Naive thymus-derived CD4-positive, alpha-beta T cell (primary cell): ENCODE measurements at regions not wholly inside any gene's neighbourhood (a gene's known extent, or its start where the extent isn't known, plus 50 kb on each side); places are given as distances from the start of the nearest gene placed in this dataset.

Experiments
- ATAC-seq: fragments of 150-1000 bp; cut with Tn5 transposase; 2 replicates; pipeline ENCODE4 v1.10.0; 2021; ENCODE audit warnings: mild to moderate bottlenecking, moderate library complexity
- CTCF ChIA-PET: fragments of 350-600 bp; sonication (Branson Sonifier 250); formaldehyde crosslinking; loops from one replicate; lab custom pipeline; 2021; ENCODE audit warnings: antibody characterized with exemption; lab: Charles Lee
- POLR2A ChIA-PET: fragments of 350-600 bp; sonication (Branson Sonifier 250); formaldehyde crosslinking; loops from one replicate; lab custom pipeline; 2021; ENCODE audit warnings: antibody characterized with exemption, inconsistent platforms; lab: Charles Lee
- DNase-seq, 9 donors: peaks; one replicate each; pipeline versions ENCODE4 v3.0.0 to v3.0.0-alpha.2; 2020 to 2022; ENCODE audit warnings: mixed read lengths in 1 of 9
- H3K27ac ChIP-seq: one replicate; pipeline ENCODE4 v1.7.0; 2013; ENCODE audit warnings: mild to moderate bottlenecking, low read depth, low read length, moderate library complexity
- H3K27me3 ChIP-seq, 2 donors: one replicate each; pipeline ENCODE4 v1.7.0; 2013; ENCODE audit warnings: low read length in 2 of 2, mild to moderate bottlenecking in 2 of 2, moderate library complexity in 2 of 2; ENCODE audit not compliant: control insufficient read depth in 2 of 2, insufficient read depth in 2 of 2
- H3K36me3 ChIP-seq, 3 experiments: 1 replicate in 2 of 3; 2 replicates in 1 of 3; pipeline ENCODE4 v1.7.0; 2013; ENCODE audit warnings: low read length in 3 of 3, mild to moderate bottlenecking in 3 of 3, moderate library complexity in 1 of 3; ENCODE audit not compliant: insufficient read depth in 3 of 3, control insufficient read depth in 2 of 3
- H3K4me1 ChIP-seq, 2 donors: one replicate each; pipeline ENCODE4 v1.7.0; 2013; ENCODE audit warnings: low read length in 2 of 2, mild to moderate bottlenecking in 2 of 2, moderate library complexity in 1 of 2; ENCODE audit not compliant: control insufficient read depth in 2 of 2, insufficient read depth in 2 of 2
- H3K4me3 ChIP-seq: 2 replicates; pipeline ENCODE4 v1.7.0; 2013; ENCODE audit warnings: mild to moderate bottlenecking, low read length
- H3K9me3 ChIP-seq, 3 experiments: 1 replicate in 2 of 3; 2 replicates in 1 of 3; pipeline ENCODE4 v1.7.0; 2013; ENCODE audit warnings: low read length in 3 of 3; ENCODE audit not compliant: control insufficient read depth in 2 of 3
- H3K27ac Mint-ChIP-seq, 9 donors: one replicate each; pipeline ENCODE4 v1.8.0; 2020 to 2022; ENCODE audit warnings: mixed read lengths in 9 of 9, mild to moderate bottlenecking in 8 of 9, moderate library complexity in 5 of 9, inconsistent platforms in 2 of 9
- H3K27me3 Mint-ChIP-seq, 5 donors: one replicate each; pipeline ENCODE4 v1.8.0; 2021 to 2022; ENCODE audit warnings: mixed read lengths in 5 of 5, mild to moderate bottlenecking in 1 of 5
- H3K36me3 Mint-ChIP-seq, 5 donors: one replicate each; pipeline ENCODE4 v1.8.0; 2020 to 2022; ENCODE audit warnings: mixed read lengths in 5 of 5, mild to moderate bottlenecking in 3 of 5, inconsistent platforms in 1 of 5
- H3K4me1 Mint-ChIP-seq, 7 donors: one replicate each; pipeline ENCODE4 v1.8.0; 2020 to 2022; ENCODE audit warnings: mixed read lengths in 7 of 7, mild to moderate bottlenecking in 3 of 7, inconsistent platforms in 1 of 7
- H3K4me3 Mint-ChIP-seq, 10 donors: one replicate each; pipeline ENCODE4 v1.8.0; 2020 to 2022; ENCODE audit warnings: mild to moderate bottlenecking in 10 of 10, mixed read lengths in 10 of 10, moderate library complexity in 6 of 10, inconsistent platforms in 2 of 10
- H3K9me3 Mint-ChIP-seq, 11 donors: one replicate each; pipeline ENCODE4 v1.8.0; 2020 to 2022; ENCODE audit warnings: mixed read lengths in 11 of 11, mild to moderate bottlenecking in 4 of 11, inconsistent platforms in 1 of 11, moderate library complexity in 1 of 11
- intact Hi-C, 2 donors: fragments of 100-400 bp; cut with micrococcal nuclease; formaldehyde crosslinking; loops; one replicate each; pipeline ENCODE4 v1.15.1; 2023

DNA sequence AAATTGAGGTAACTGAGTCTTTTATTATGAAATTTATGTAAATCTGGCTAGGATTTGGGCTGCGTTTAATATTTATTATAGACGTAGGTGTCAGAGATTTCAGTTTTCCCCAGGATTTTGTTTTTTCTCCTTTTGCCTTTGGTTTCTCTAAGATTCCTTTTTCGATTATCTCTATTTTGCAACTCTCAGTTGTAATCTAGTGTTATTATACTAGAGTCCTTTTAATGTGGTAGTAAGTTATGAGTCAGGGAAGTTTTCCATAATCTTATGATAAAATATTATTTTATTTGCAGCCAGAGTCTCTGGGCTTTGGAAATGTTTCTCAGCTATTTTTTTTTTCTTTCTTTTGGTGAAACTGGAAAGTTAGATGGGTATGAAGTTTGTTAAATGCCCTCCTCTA lies 1043.8 kb downstream of the PLA2G4A start:
- H3K9me3 ChIP-seq = no peaks in the 10 kb centered on the region
- CTCF ChIA-PET = no interaction called here

DNA sequence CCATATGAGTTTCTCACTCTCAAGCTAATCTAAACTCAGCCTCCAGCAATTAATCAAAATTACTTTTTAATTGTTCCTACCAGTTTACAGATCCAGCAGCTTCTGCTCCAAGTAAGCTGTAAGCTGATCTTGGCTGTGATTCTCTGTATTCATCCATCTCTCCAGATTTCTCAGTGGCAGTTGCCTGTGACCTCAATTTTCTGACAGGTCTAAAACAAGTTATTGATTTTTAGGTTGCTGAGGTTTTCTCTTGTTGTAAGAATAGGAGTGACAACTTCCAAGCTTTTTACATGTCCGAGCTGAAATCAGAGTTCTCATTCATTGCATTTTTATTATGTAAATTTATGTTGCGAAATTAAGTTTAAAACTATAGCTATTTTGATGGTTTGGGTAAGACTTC lies 1044.4 kb downstream of the PLA2G4A start:
- DNase-seq = no peak
- no peak overlapping the region for H3K4me3 Mint-ChIP-seq
- H3K36me3 ChIP-seq = no peaks in the 10 kb centered on the region
- no peaks in the 10 kb centered on the region for H3K27me3 ChIP-seq
- H3K9me3 ChIP-seq = no peaks in the 10 kb centered on the region
- no peaks in the 10 kb centered on the region for H3K27me3 Mint-ChIP-seq
- intact Hi-C loops = no loop called here
- ChIA-PET POLR2A (no interaction called here), CTCF (no interaction called here)
- H3K27ac ChIP-seq = no peak overlapping the region
- no peak for ATAC-seq
- no peaks in the 10 kb centered on the region for H3K4me1 Mint-ChIP-seq
- no peak overlapping the region for H3K27ac Mint-ChIP-seq
- H3K4me1 ChIP-seq = no peaks in the 10 kb centered on the region
- no peaks in the 10 kb centered on the region for H3K36me3 Mint-ChIP-seq
- H3K9me3 Mint-ChIP-seq = peaks cover 0 to 43% (median 4%) of the 10 kb centered on the region in 11 donors
- H3K4me3 ChIP-seq = no peak overlapping the region

More for the DNA sequence above, 1043.8 kb downstream of the PLA2G4A start:
- ATAC-seq = no peak
- no peaks in the 10 kb centered on the region for H3K36me3 ChIP-seq
- H3K27ac ChIP-seq = no peak overlapping the region
- POLR2A ChIA-PET = no interaction called here
- H3K27me3 Mint-ChIP-seq = no peaks in the 10 kb centered on the region
- no peak overlapping the region for H3K27ac Mint-ChIP-seq
- H3K9me3 Mint-ChIP-seq = peaks cover 0 to 45% (median 4%) of the 10 kb centered on the region in 11 donors
- no peak overlapping the region for H3K4me3 ChIP-seq
- H3K4me1 ChIP-seq = no peaks in the 10 kb centered on the region
- no peak overlapping the region for H3K4me3 Mint-ChIP-seq
- DNase-seq = no peak
- H3K36me3 Mint-ChIP-seq = no peaks in the 10 kb centered on the region
- no peaks in the 10 kb centered on the region for H3K4me1 Mint-ChIP-seq
- no peaks in the 10 kb centered on the region for H3K27me3 ChIP-seq
- intact Hi-C loops = no loop called here

DNA sequence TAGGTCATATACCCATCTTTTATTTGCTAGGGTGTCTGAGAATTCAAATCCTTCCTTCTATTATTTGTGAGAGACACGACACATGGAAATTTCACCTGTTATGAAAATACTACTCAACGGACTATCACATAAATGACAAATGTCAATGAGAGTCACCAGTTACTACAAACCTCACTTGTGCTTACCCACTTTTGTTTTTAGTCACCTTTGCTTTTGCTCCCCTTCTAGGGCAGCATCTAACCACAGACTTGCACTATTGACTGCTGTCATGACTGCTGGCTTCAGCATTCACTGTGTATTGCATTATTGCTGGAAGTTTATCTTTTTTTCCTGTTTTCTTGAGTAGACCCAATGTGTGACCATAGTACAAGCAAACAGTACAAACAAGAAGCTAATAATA lies 1048.0 kb downstream of the PLA2G4A start:
- no peaks in the 10 kb centered on the region for H3K27me3 Mint-ChIP-seq
- Histone ChIP-seq H3K27ac (no peak overlapping the region), H3K27me3 (no peaks in the 10 kb centered on the region), H3K36me3 (no peaks in the 10 kb centered on the region), H3K9me3 (no peaks in the 10 kb centered on the region), H3K4me3 (no peak overlapping the region), H3K4me1 (no peaks in the 10 kb centered on the region)
- CTCF ChIA-PET = no interaction called here
- ATAC-seq (no peak), DNase-seq (no peak)
- no peaks in the 10 kb centered on the region for H3K36me3 Mint-ChIP-seq
- H3K4me3 Mint-ChIP-seq = no peak overlapping the region
- no peaks in the 10 kb centered on the region for H3K4me1 Mint-ChIP-seq
- POLR2A ChIA-PET = no interaction called here
- peaks cover 0 to 21% (median 4%) of the 10 kb centered on the region in 11 donors for H3K9me3 Mint-ChIP-seq
- intact Hi-C loops = no loop called here
- no peak overlapping the region for H3K27ac Mint-ChIP-seq

DNA sequence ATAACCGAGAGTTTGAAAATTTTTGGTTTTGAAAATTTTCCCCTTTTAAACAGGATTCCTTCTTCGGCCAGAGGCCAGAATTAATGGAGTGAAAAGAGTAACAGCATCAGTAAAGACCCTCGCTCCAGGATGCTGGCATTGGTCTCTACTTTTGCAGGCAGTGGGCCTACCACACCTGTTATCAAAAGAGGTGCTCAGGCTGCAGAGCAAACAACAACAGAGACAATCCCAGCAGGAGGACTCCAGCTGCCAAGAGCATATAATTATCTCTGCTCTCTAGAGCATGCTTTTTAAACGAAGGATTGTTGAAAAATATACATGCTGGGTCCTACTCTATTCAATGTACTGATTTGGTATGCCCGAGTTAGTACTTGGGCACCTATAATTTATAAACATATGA lies 1048.5 kb downstream of the PLA2G4A start:
- H3K9me3 ChIP-seq = no peaks in the 10 kb centered on the region
- ChIA-PET CTCF (no interaction called here), POLR2A (no interaction called here)
- no peaks in the 10 kb centered on the region for H3K27me3 ChIP-seq
- no peak overlapping the region for H3K4me3 ChIP-seq
- Mint-ChIP-seq H3K36me3 (no peaks in the 10 kb centered on the region), H3K9me3 (peaks cover 0 to 18% (median 4%) of the 10 kb centered on the region in 11 donors), H3K4me3 (no peak overlapping the region), H3K27me3 (no peaks in the 10 kb centered on the region), H3K27ac (no peak overlapping the region), H3K4me1 (no peaks in the 10 kb centered on the region)
- no peak overlapping the region for H3K27ac ChIP-seq
- ATAC-seq (no peak), DNase-seq (no peak)
- intact Hi-C loops = no loop called here
- no peaks in the 10 kb centered on the region for H3K36me3 ChIP-seq
- H3K4me1 ChIP-seq = no peaks in the 10 kb centered on the region

DNA sequence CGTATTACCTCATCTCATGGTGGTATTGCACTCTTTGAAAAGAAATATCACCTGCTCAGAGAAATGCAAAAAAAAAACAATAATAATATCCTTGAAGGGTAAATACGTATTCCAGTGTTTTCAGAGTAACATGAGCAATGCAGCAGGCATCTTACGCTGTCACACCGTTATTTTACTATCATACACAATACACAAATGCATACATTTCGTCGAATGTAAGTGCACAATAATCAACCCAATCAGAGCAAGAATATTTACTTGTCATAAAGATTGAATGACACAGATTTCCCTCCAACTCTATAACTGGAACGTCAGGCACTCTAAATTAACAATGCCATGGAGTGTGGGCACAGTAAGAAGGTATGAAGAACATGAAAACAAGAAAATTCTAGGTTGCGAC lies 1050.1 kb downstream of the PLA2G4A start:
- ChIA-PET CTCF (no interaction called here), POLR2A (no interaction called here)
- no peak overlapping the region for H3K27ac Mint-ChIP-seq
- H3K4me1 Mint-ChIP-seq = no peaks in the 10 kb centered on the region
- DNase-seq = no peak
- ATAC-seq = no peak
- Histone ChIP-seq H3K9me3 (no peaks in the 10 kb centered on the region), H3K27ac (no peak overlapping the region), H3K27me3 (no peaks in the 10 kb centered on the region), H3K4me1 (no peaks in the 10 kb centered on the region), H3K36me3 (no peaks in the 10 kb centered on the region), H3K4me3 (no peak overlapping the region)
- H3K4me3 Mint-ChIP-seq = no peak overlapping the region
- H3K9me3 Mint-ChIP-seq = peaks cover 0 to 18% (median 4%) of the 10 kb centered on the region in 11 donors
- no peaks in the 10 kb centered on the region for H3K27me3 Mint-ChIP-seq
- intact Hi-C loops = no loop called here
- H3K36me3 Mint-ChIP-seq = no peaks in the 10 kb centered on the region

- H3K27me3 ChIP-seq = no peaks in the 10 kb centered on the region
- Mint-ChIP-seq H3K4me3 (no peak overlapping the region), H3K27ac (no peak overlapping the region), H3K27me3 (no peaks in the 10 kb centered on the region), H3K36me3 (no peaks in the 10 kb centered on the region), H3K9me3 (peaks cover 0 to 4% (median 0%) of the 10 kb centered on the region in 11 donors), H3K4me1 (no peaks in the 10 kb centered on the region)
- H3K36me3 ChIP-seq = no peaks in the 10 kb centered on the region
- ChIA-PET POLR2A (no interaction called here), CTCF (no interaction called here)
- no peaks in the 10 kb centered on the region for H3K4me1 ChIP-seq
- H3K9me3 ChIP-seq = no peaks in the 10 kb centered on the region
- ATAC-seq (no peak), DNase-seq (no peak)
- H3K27ac ChIP-seq = no peak overlapping the region
- H3K4me3 ChIP-seq = no peak overlapping the region
- intact Hi-C loops = no loop called here
These were observed 1054.6 kb downstream of the PLA2G4A start for GRCh38 chr1:187883356-187883755.

DNA sequence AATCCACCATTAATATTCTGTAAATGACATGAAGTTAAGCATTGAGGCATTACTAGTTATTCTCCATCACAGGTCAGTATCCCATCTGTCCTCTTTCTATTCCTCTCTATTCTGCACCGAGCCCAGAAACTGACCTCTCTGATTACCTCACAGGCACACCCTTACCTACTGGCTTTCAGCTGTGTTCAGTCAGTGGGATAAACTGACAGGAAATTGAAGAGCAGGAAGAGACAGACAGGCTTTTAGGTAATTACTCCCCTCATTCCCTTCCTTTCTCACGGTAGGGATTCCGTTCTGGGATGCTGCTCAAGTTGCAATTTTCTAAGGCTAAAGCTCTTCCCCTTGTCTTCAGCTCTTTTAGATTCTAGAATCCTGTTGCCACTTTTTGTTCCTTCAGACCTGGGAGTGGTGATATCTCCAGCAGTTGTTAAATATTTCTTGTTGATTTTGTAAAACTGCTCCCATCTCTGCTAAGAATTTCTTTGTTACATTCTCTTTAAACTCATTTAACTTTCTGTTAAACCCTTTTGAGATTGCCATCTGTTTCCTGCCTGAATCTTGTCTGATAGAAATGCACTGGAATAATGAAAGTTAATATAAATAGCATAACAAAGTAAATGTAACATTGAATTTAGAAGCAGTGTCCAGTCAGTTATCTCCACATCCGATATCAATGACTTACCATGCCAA lies 1063.4 kb downstream of the PLA2G4A start:
- Mint-ChIP-seq H3K36me3 (no peaks in the 10 kb centered on the region), H3K27ac (no peak overlapping the region), H3K4me1 (no peaks in the 10 kb centered on the region), H3K27me3 (no peaks in the 10 kb centered on the region), H3K9me3 (peaks cover 0 to 15% (median 3%) of the 10 kb centered on the region in 11 donors), H3K4me3 (no peak overlapping the region)
- Histone ChIP-seq H3K27me3 (no peaks in the 10 kb centered on the region), H3K27ac (no peak overlapping the region), H3K36me3 (no peaks in the 10 kb centered on the region), H3K4me3 (no peak overlapping the region), H3K9me3 (no peaks in the 10 kb centered on the region), H3K4me1 (no peaks in the 10 kb centered on the region)
- intact Hi-C loops = no loop called here
- ChIA-PET CTCF (no interaction called here), POLR2A (no interaction called here)
- ATAC-seq (no peak), DNase-seq (no peak)
